HCT116 (cell line): ENCODE measurements at regions not wholly inside any gene's neighbourhood (a gene's known extent, or its start where the extent isn't known, plus 50 kb on each side); places are given as distances from the start of the nearest gene placed in this dataset.

Experiments used
- ATAC-seq: fragments of 200-7000 bp; cut with Tn5 transposase; 2 replicates; pipeline ENCODE4 v1.9.1; 2020; ENCODE audit warnings: mild to moderate bottlenecking, moderate library complexity
- BruUV-seq: library from RNA; stranded (reverse); fragments of 400-500 nt; replicated peaks from 2 replicates; lab custom pipeline; 2021; lab: Mats Ljungman, UMichigan
- CTCF ChIA-PET: fragments of 300-600 bp; sonication (Branson Sonifier 250); formaldehyde crosslinking; loops from one replicate; lab custom pipeline; 2021; ENCODE audit warnings: antibody characterized with exemption; lab: Charles Lee
- POLR2A ChIA-PET: fragments of 300-600, 350-600 bp; sonication (Branson Sonifier 250); formaldehyde crosslinking; loops from one replicate; lab custom pipeline; 2021; ENCODE audit warnings: antibody characterized with exemption; lab: Charles Lee
- RAD21 ChIA-PET, 2 experiments: fragments of 300-600 bp; sonication (Branson Sonifier 250); formaldehyde crosslinking; loops; one replicate each; lab custom pipeline; 2023; ENCODE audit warnings: low total read pairs in 2 of 2; ENCODE audit not compliant: uncharacterized antibody in 2 of 2, unreplicated experiment in 2 of 2, low non-redundant PET in 1 of 2; lab: Charles Lee
- DNase-seq: peaks from one replicate; pipeline ENCODE4 v3.0.0-alpha.2; 2010; ENCODE audit warnings: low read depth, low spot score
- H2AFZ ChIP-seq: fragments of 200-600 bp; shearing (Covaris generic), sonication (generic); 2 replicates; pipeline ENCODE4 v1.6.1; 2017; ENCODE audit warnings: low read depth, mixed run types, mixed read lengths, antibody characterized with exemption, low read length; ENCODE audit not compliant: poor library complexity, severe bottlenecking
- H3K27ac ChIP-seq: 2 replicates; pipeline ENCODE4 v1.5.1; 2012; ENCODE audit warnings: low read depth, low read length
- H3K27me3 ChIP-seq: fragments of 200-600 bp; sonication (generic); 2 replicates; pipeline ENCODE4 v1.6.1; 2016; ENCODE audit warnings: mixed run types, low read length, mixed read lengths; ENCODE audit not compliant: insufficient read depth
- H3K36me3 ChIP-seq, 2 experiments: fragments of 200-500 bp in 1 of 2; fragments of 200-600 bp in 1 of 2; sonication (Bioruptor generic) in 1 of 2; sonication (generic) in 1 of 2; 2 replicates each; pipeline versions ENCODE4 v1.5.1 to v1.6.1; 2014 to 2016; ENCODE audit warnings: low read length in 2 of 2, inconsistent platforms in 1 of 2, mixed read lengths in 1 of 2, mixed run types in 1 of 2; ENCODE audit not compliant: insufficient read depth in 2 of 2, control insufficient read depth in 1 of 2
- H3K4me1 ChIP-seq, 2 experiments: fragments of 200-600 bp in 1 of 2; sonication (generic) in 1 of 2; 2 replicates each; pipeline versions ENCODE4 v1.5.1 to v1.6.1; 2012 to 2017; ENCODE audit warnings: low read length in 2 of 2, inconsistent platforms in 1 of 2, mild to moderate bottlenecking in 1 of 2, mixed read lengths in 1 of 2, mixed run types in 1 of 2, moderate library complexity in 1 of 2; ENCODE audit not compliant: insufficient read depth in 2 of 2, control insufficient read depth in 1 of 2
- H3K4me2 ChIP-seq: fragments of 200-600 bp; sonication (generic); 2 replicates; pipeline ENCODE4 v1.6.1; 2017; ENCODE audit warnings: mixed run types, low read length, mixed read lengths
- H3K4me3 ChIP-seq, 2 experiments: fragments of 200-600 bp in 1 of 2; sonication (generic) in 1 of 2; replicated peaks in 1 of 2; 2 replicates each; pipeline ENCODE4 v1.5.1; 2011 to 2016; ENCODE audit warnings: low read length in 2 of 2, control low read depth in 1 of 2, low read depth in 1 of 2, mild to moderate bottlenecking in 1 of 2, mixed read lengths in 1 of 2, mixed run types in 1 of 2
- H3K79me2 ChIP-seq: fragments of 200-600 bp; sonication (generic); 2 replicates; pipeline ENCODE4 v1.6.1; 2017; ENCODE audit warnings: mild to moderate bottlenecking, mixed run types, low read length, moderate library complexity, mixed read lengths; ENCODE audit not compliant: insufficient read depth
- H3K9ac ChIP-seq: fragments of 200-600 bp; sonication (generic); 2 replicates; pipeline ENCODE4 v1.6.1; 2016; ENCODE audit warnings: low read length, mixed read lengths
- H3K9me2 ChIP-seq: fragments of 200-600 bp; sonication (generic), shearing (Covaris generic); 2 replicates; pipeline ENCODE4 v1.6.1; 2017; ENCODE audit warnings: mixed run types, mild to moderate bottlenecking, moderate library complexity; ENCODE audit not compliant: insufficient read depth
- H3K9me3 ChIP-seq, 2 experiments: fragments of 200-500 bp in 1 of 2; fragments of 200-600 bp in 1 of 2; sonication (Bioruptor generic) in 1 of 2; sonication (generic) in 1 of 2; 2 replicates each; pipeline ENCODE4 v1.6.1; 2014 to 2017; ENCODE audit warnings: low read length in 2 of 2, mixed read lengths in 2 of 2, inconsistent platforms in 1 of 2, low read depth in 1 of 2, mild to moderate bottlenecking in 1 of 2, mixed run types in 1 of 2, moderate library complexity in 1 of 2; ENCODE audit not compliant: control insufficient read depth in 1 of 2, insufficient read depth in 1 of 2
- H4K20me1 ChIP-seq: fragments of 200-600 bp; sonication (generic), shearing (Covaris generic); 2 replicates; pipeline ENCODE4 v1.6.1; 2017; ENCODE audit warnings: mixed run types, mild to moderate bottlenecking, moderate library complexity; ENCODE audit not compliant: insufficient read depth
- ATF3 ChIP-seq: IDR thresholded peaks from 2 replicates; pipeline ENCODE4 v1.6.1; 2012
- CEBPB ChIP-seq: IDR thresholded peaks from 2 replicates; pipeline ENCODE4 v1.6.1; 2012; ENCODE audit warnings: low read depth
- EGR1 ChIP-seq: IDR thresholded peaks from 2 replicates; pipeline ENCODE4 v1.6.1; 2012; ENCODE audit warnings: low read depth
- ELF1 ChIP-seq: IDR thresholded peaks from 2 replicates; pipeline ENCODE4 v1.6.1; 2012; ENCODE audit warnings: low read depth, borderline replicate concordance
- EZH2 ChIP-seq: fragments of 200-600 bp; sonication (generic); IDR thresholded peaks from 2 replicates; pipeline ENCODE4 v1.6.1; 2017; ENCODE audit warnings: antibody characterized with exemption, mixed run types
- EZH2phosphoT487 ChIP-seq: fragments of 200-600 bp; IDR thresholded peaks from 2 replicates; pipeline ENCODE4 v1.6.1; 2018; ENCODE audit warnings: antibody characterized with exemption, borderline replicate concordance
- FOSL1 ChIP-seq: IDR thresholded peaks from 2 replicates; pipeline ENCODE4 v1.6.1; 2012; ENCODE audit warnings: low read depth
- MAX ChIP-seq: IDR thresholded peaks from 2 replicates; pipeline ENCODE4 v1.6.1; 2012
- POLR2AphosphoS5 ChIP-seq: IDR thresholded peaks from 2 replicates; pipeline ENCODE4 v1.6.1; 2011; ENCODE audit warnings: mild to moderate bottlenecking, low read depth, low read length, moderate library complexity
- RAD21 ChIP-seq: IDR thresholded peaks from 2 replicates; pipeline ENCODE4 v1.6.1; 2012; ENCODE audit warnings: low read depth, mild to moderate bottlenecking
- SIN3A ChIP-seq: IDR thresholded peaks from 2 replicates; pipeline ENCODE4 v1.6.1; 2012; ENCODE audit warnings: low read depth
- SP1 ChIP-seq: IDR thresholded peaks from 2 replicates; pipeline ENCODE4 v1.6.1; 2012; ENCODE audit warnings: low read depth
- SRF ChIP-seq: IDR thresholded peaks from 2 replicates; pipeline ENCODE4 v1.6.1; 2012; ENCODE audit warnings: low read depth
- TCF7L2 ChIP-seq: IDR thresholded peaks from 2 replicates; pipeline ENCODE4 v1.7.0; 2011; ENCODE audit warnings: borderline replicate concordance, inconsistent platforms; ENCODE audit not compliant: insufficient read depth, insufficient read length; ENCODE audit errors: extremely low read depth
- YY1 ChIP-seq: IDR thresholded peaks from 2 replicates; pipeline ENCODE4 v1.6.1; 2011; ENCODE audit warnings: low read length, low read depth, moderate library complexity, mild to moderate bottlenecking; ENCODE audit not compliant: insufficient replicate concordance; ENCODE audit errors: extremely low read depth
- ZBTB33 ChIP-seq: IDR thresholded peaks from 2 replicates; pipeline ENCODE4 v1.6.1; 2011; ENCODE audit warnings: mild to moderate bottlenecking, low read length, moderate library complexity; ENCODE audit not compliant: insufficient replicate concordance; ENCODE audit errors: extremely low read depth
- ZFX ChIP-seq: fragments of 450-650 bp; IDR thresholded peaks from 2 replicates; pipeline ENCODE4 v1.6.1; 2017
- intact Hi-C: fragments of 100-400 bp; cut with micrococcal nuclease; formaldehyde crosslinking; loops from 2 replicates; pipeline ENCODE4 v1.10.0; 2022
- TF ChIP-seq, protein P1 (sequence below), 3 experiments: fragments of 200-600 bp in 1 of 3; sonication (generic) in 1 of 3; IDR thresholded peaks in 2 of 3; conservative IDR thresholded peaks in 1 of 3; 2 replicates each; pipeline ENCODE4 v1.5.1; 2012 to 2017; ENCODE audit warnings: low read depth in 2 of 3, low read length in 2 of 3, antibody characterized with exemption in 1 of 3, borderline replicate concordance in 1 of 3, control low read depth in 1 of 3, mild to moderate bottlenecking in 1 of 3, mixed read lengths in 1 of 3, mixed run types in 1 of 3, moderate library complexity in 1 of 3; ENCODE audit not compliant: insufficient read depth in 1 of 3
- TF ChIP-seq, protein P2 (sequence below): IDR thresholded peaks from 2 replicates; pipeline ENCODE4 v1.6.1; 2012; ENCODE audit warnings: low read depth

GRCh38 chr3:177318559-177318958 lies 121.3 kb upstream of the TBL1XR1 start:
- no TSS peak for BruUV-seq
- DNase-seq, result no peak
- Histone ChIP-seq H3K4me1 (no peaks in the 10 kb centered on the region), H3K4me2 (no peak overlapping the region), H3K4me3 (no peak overlapping the region), H3K9me3 (no peaks in the 10 kb centered on the region), H3K27ac (no peak overlapping the region), H3K36me3 (no peaks in the 10 kb centered on the region), H3K9me2 (no peaks in the 10 kb centered on the region), H3K9ac (no peak overlapping the region), H2AFZ (no peak overlapping the region), H3K27me3 (no peaks in the 10 kb centered on the region), H4K20me1 (no peaks in the 10 kb centered on the region), H3K79me2 (no peaks in the 10 kb centered on the region)
- ChIA-PET CTCF (no interaction called here), POLR2A (no interaction called here), RAD21 (no interaction called here)
- TF ChIP-seq, protein P1, sequence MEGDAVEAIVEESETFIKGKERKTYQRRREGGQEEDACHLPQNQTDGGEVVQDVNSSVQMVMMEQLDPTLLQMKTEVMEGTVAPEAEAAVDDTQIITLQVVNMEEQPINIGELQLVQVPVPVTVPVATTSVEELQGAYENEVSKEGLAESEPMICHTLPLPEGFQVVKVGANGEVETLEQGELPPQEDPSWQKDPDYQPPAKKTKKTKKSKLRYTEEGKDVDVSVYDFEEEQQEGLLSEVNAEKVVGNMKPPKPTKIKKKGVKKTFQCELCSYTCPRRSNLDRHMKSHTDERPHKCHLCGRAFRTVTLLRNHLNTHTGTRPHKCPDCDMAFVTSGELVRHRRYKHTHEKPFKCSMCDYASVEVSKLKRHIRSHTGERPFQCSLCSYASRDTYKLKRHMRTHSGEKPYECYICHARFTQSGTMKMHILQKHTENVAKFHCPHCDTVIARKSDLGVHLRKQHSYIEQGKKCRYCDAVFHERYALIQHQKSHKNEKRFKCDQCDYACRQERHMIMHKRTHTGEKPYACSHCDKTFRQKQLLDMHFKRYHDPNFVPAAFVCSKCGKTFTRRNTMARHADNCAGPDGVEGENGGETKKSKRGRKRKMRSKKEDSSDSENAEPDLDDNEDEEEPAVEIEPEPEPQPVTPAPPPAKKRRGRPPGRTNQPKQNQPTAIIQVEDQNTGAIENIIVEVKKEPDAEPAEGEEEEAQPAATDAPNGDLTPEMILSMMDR (IDR thresholded peaks at IDR 0.05 in 2 of 3, conservative IDR thresholded peaks at IDR 0.05 in 1 of 3; ENCODE audit: borderline replicate concordance in 1 of 3, insufficient read depth in 1 of 3, low read depth in 2 of 3, low read length in 2 of 3), result no peak
- TF ChIP-seq EZH2phosphoT487, result no peak
- TF ChIP-seq, protein P2, sequence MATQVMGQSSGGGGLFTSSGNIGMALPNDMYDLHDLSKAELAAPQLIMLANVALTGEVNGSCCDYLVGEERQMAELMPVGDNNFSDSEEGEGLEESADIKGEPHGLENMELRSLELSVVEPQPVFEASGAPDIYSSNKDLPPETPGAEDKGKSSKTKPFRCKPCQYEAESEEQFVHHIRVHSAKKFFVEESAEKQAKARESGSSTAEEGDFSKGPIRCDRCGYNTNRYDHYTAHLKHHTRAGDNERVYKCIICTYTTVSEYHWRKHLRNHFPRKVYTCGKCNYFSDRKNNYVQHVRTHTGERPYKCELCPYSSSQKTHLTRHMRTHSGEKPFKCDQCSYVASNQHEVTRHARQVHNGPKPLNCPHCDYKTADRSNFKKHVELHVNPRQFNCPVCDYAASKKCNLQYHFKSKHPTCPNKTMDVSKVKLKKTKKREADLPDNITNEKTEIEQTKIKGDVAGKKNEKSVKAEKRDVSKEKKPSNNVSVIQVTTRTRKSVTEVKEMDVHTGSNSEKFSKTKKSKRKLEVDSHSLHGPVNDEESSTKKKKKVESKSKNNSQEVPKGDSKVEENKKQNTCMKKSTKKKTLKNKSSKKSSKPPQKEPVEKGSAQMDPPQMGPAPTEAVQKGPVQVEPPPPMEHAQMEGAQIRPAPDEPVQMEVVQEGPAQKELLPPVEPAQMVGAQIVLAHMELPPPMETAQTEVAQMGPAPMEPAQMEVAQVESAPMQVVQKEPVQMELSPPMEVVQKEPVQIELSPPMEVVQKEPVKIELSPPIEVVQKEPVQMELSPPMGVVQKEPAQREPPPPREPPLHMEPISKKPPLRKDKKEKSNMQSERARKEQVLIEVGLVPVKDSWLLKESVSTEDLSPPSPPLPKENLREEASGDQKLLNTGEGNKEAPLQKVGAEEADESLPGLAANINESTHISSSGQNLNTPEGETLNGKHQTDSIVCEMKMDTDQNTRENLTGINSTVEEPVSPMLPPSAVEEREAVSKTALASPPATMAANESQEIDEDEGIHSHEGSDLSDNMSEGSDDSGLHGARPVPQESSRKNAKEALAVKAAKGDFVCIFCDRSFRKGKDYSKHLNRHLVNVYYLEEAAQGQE, result no peak
- TF ChIP-seq RAD21, result no peak
- TF ChIP-seq EGR1, result no peak
- no peak for TF ChIP-seq SRF
- TF ChIP-seq EZH2, result no peak
- no peak for TF ChIP-seq YY1
- no peak for TF ChIP-seq ZBTB33
- TF ChIP-seq POLR2AphosphoS5, result no peak
- no peak for TF ChIP-seq CEBPB
- no peak for TF ChIP-seq SP1
- TF ChIP-seq FOSL1, result no peak
- TF ChIP-seq MAX, result no peak
- no peak for TF ChIP-seq ATF3
- TF ChIP-seq TCF7L2, result no peak
- no peak for TF ChIP-seq ELF1
- no peak for TF ChIP-seq SIN3A
- TF ChIP-seq ZFX, result no peak
- intact Hi-C loops, result no loop called here
- ATAC-seq, result no peak
